Right lobe of liver (tissue), 4 donors: ENCODE measurements at regions not wholly inside any gene's neighbourhood (a gene's known extent, or its start where the extent isn't known, plus 50 kb on each side); places are given as distances from the start of the nearest gene placed in this dataset.

Experiments
- POLR2A ChIP-seq: fragments of 450-650 bp; IDR thresholded peaks from one replicate; pipeline ENCODE4 v1.6.1; 2017; ENCODE audit warnings: antibody characterized with exemption, mild to moderate bottlenecking
- TF ChIP-seq, protein P1 (sequence below), 4 donors: fragments of 200-600 bp in 3 of 4; fragments of 450-650 bp in 1 of 4; IDR thresholded peaks; one replicate each; pipeline versions ENCODE4 v1.5.1 to v1.8.0; 2016 to 2022; ENCODE audit warnings: antibody characterized with exemption in 4 of 4, mild to moderate bottlenecking in 2 of 4
- donor health status: DM: no; HTN: no; CAD: no.
- donor health status: DM: no; HTN: no; CAD: no.
- donor health status: DM: no; HTN: yes; CAD: no.

DNA sequence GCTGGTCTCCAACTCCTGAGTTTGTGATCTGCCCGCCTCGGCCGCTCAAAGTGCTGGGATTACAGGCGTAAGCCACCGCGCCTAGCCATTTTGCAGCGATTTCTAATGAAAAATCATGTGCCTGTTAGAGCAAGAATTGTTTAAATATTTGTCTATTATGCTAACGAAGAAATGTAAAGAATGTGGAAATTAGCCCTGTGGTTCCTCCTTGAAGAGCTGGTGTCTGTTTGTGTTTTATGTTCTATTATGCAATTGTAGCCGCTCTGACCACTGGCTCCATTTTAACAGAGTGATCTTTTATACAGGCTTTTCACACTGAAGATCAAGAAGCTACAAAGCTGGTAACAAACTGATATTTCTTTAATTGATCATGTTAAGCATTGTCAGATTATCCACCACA lies 217.3 kb downstream of the USP22 start:
- TF ChIP-seq, protein P1, sequence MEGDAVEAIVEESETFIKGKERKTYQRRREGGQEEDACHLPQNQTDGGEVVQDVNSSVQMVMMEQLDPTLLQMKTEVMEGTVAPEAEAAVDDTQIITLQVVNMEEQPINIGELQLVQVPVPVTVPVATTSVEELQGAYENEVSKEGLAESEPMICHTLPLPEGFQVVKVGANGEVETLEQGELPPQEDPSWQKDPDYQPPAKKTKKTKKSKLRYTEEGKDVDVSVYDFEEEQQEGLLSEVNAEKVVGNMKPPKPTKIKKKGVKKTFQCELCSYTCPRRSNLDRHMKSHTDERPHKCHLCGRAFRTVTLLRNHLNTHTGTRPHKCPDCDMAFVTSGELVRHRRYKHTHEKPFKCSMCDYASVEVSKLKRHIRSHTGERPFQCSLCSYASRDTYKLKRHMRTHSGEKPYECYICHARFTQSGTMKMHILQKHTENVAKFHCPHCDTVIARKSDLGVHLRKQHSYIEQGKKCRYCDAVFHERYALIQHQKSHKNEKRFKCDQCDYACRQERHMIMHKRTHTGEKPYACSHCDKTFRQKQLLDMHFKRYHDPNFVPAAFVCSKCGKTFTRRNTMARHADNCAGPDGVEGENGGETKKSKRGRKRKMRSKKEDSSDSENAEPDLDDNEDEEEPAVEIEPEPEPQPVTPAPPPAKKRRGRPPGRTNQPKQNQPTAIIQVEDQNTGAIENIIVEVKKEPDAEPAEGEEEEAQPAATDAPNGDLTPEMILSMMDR (IDR thresholded peaks at IDR 0.05), result no peak
- no peak for TF ChIP-seq POLR2A
